ENCODE measurements at regions not wholly inside any gene's neighbourhood (a gene's known extent, or its start where the extent isn't known, plus 50 kb on each side); places are given as distances from the start of the nearest gene placed in this dataset.
"Not testable (repeated sequence)": the region's sequence is repeated elsewhere in the genome, so short reads cannot be mapped to it uniquely, and the experiment has no call there.

DNA sequence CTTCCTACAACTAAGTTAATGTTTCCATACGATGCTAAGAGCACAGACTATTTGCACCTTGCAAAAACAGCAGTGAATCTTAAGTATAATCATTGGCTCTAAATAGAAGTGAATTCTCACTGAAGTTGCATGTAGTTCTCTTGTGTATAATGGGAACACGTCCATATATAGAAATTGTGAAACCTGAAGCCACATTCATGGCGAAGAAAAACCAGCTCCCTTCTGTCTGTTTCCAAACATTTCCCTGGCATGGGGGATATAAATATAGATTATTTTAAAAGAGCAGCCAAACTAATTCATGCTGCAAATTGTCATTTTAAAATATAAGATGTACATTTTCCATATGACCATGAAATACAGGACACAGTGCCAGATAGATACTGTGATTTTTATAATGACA is 71.1 kb downstream of the TRAM1L1 start:
- DNase-seq, result no peak

DNA sequence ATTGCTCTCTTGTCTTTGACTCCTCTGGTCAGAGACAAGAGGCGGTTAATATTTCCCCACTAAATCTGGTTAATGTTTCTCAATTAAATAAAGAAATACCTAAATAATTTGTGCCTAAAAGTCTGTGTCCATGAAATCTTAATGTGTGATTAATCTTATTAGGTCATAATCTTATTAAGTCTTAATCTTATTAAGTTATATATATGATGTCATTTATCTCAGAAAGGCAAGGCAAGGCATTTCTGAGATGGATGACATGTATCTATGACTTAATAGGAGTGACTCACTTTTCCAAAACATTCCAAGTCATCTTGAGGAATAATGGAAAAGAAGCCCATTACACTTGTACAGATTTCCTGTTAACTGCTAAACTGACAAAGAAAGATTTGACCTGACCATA is 74.7 kb downstream of the TRAM1L1 start:
- DNase-seq, result no peak

DNA sequence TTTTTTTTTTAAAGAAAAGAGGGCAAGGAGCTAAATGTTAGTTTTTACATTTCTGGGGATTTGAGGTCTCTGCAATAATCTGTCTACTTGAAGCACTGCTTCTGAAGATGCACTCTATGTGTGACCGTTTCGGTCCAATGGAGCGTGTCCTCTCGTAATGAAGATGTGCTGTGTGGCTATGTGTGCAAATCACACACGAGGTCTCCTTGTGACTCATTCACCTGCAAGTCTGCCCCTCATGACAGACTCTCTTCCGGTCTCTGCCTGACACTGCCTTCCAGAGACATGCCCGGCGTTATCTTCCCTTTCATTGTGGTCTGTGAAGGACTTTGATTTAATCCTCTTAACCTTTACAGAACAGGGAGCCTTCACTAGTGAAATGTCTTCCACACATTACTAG is 84.3 kb downstream of the TRAM1L1 start:
- DNase-seq, result no peak

DNA sequence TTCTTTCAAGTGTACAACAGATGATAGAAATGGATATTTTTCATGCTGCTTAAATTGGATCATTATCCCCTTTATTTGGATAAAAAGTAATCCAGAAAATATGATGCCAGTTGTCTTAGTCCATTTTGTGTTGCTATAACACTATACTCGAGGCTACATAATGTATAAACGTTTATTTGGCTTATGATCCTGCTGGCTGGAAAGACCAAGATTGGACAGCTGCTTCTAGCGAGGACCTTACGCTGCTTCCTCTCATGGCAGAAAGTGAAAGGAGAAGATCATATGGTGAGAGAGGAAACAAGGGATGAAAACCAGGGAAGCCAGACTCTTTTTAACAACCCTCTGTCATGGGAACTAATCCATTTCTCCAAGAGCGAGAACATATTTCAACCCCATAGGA is 102.7 kb downstream of the TRAM1L1 start:
- no peak for DNase-seq

DNA sequence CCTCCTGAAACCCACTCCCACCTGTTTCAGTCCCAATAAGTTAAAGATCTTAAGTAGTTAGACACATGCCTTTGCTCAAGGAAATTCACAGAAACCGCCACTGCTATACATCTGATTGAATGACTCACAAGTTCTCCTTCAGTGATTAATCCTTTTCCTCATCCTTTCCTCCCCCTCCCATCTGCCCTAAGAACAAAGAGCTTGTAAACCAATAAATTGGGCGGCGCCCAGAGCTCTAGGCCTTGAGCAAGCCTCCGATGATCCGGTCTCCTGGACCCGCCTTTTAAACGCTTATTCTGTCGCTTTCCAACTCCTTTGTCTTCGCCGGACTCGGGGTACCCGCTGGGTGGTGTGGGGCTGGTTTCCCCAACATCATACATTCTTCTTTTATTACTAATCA is 104.9 kb downstream of the TRAM1L1 start:
- DNase-seq, result not testable (repeated sequence)

DNA sequence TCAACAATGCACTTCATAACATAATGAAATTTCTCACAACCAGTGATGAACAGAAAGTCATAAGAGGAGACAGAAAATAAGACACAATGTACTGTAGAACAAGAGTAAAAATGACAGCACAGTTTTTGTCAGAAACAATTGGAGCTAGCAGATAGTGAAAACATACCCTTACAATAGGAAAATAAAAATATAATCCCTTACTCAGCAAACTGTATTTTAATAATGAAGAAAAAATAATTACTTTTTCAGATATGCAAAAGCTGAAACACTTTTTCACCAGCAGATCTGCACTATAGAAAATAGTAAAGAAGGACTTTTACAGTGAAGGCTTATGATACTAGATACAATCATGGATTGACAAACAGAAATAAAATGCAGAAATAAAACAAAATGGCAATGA is 126.3 kb downstream of the TRAM1L1 start:
- DNase-seq, result no peak

DNA sequence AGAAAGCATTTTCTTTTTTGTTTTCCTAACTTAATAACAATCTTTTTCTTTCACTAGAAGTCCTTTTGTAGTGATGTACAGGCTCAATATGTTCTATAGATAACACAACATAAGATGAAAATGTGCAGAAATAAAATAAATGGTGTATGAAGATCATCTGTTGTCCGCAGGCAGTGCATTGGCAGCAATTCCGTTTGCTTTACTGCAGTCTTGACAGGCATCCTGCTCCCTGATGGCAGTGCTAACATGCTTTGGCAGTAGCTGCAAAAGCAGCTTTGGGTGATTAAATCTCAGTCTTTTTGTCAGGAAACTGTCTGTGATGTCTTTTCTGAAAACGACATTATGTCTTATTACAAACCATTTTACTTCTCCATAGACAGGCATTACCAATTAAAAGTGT is 131.4 kb downstream of the TRAM1L1 start:
- DNase-seq, result no peak

DNA sequence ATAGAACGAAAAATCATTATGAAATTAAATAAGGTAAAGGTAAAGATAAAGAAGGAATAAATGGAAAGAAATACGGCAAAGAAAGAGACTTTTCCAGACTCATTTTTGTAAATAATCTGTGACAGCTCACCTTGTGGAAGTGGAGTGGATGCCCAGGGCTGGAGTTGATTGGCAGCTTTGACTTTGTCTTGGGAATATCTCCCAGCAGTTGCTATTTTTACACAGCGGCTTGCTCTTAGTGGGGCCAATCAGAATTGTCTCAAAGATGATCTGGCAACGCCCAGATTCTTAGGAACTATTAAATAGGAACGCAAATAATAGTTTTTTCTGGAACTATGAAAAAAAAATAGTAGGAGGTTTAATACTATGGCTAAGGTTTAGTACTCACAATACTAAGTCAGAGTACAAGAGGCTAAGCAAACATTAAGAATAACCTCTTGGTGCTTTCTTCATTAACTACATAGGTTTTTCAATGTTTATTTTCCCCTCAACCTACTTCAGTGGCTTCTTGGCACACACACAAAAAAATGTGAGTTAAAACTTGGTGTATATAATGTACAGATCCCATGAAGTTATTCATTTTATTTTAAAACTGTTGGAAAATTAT is 132.7 kb downstream of the TRAM1L1 start:
- no peak for DNase-seq

DNA sequence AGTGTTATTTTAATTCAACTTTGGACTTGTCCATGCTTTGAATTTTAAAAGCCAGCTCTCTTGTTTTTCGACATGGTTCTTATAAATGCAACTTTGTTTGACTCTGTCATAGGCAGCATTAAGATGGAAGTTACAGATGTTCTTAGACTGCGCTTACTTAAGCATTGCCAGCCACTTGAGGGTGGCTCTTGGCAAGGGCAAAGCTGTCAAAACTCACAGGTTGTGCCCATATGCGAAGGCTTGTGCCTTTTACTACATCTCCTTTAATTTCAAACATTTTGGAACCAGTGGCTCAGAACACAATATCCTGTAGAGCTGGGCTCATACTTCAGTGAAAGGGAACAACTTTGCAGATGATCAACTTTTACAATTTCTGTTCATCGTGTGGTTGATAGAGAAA is 135.5 kb downstream of the TRAM1L1 start:
- DNase-seq, result no peak

DNA sequence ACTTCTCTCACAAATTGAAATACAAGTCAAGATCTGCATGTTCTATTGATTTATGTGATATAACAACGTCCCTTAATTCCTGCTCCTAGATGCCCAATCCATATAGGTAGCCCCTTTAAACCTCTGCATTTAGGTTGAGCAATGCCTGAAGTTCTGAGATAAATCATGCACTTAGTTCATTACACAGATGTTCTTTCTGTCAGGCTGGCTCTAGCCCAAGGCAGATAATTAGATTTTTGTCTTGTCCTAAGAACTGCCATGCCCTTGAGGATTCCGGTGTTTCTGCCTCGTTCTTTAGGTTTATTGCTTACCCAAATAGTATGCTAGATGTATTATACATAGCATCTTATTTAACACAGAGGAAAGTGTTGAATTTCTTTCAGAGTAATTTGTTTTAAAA is 143.1 kb downstream of the TRAM1L1 start:
- no peak for DNase-seq

DNA sequence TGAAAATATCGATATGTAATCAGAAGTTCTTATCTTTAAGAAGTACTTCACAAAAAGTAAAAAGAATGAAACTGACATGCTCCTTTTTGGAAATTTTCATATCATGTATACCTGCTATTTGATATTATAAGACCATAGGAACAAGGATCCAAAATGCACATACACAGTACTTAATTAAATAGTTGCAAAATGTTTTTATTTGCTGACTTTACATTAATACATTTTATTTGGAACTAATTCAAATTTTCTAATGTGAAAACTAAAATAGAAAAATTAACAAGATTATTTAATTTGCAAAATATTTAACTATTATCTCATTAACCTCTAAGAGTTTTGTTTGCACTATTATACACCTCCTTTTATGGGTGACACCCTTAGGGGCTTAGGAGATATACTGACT is 155.0 kb downstream of the TRAM1L1 start:
- DNase-seq, result no peak

DNA sequence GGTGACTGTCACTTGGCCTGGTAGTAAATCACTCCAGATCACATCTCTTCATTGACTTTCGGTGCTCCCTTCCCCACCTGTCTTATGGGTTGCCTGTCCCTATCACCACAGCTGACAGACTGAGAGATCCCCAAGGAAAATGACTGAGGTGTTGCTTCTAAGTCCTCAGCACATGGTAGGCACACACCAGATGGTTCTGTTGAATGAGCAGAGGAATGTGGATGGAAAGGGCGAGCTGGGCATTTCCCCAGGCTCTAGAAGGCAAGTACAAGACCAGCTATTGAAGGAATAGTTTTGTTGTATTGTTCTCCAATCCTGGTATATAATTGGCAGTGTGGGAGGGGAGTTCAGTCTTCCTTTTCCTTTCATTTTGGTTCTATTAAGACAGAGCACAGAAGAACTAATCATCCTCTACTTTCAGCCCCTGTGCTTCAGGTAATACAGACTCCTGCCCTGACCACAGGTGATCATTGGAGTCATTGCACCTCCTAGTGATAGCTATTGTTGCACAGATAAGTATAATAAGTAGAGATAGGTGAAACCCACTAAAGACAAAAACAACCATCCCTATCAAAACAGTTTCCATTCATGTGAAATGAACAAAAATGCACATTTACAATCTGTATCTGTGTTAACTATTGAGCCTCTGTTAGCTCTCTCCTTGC is 158.6 kb downstream of the TRAM1L1 start:
- no peak for DNase-seq

DNA sequence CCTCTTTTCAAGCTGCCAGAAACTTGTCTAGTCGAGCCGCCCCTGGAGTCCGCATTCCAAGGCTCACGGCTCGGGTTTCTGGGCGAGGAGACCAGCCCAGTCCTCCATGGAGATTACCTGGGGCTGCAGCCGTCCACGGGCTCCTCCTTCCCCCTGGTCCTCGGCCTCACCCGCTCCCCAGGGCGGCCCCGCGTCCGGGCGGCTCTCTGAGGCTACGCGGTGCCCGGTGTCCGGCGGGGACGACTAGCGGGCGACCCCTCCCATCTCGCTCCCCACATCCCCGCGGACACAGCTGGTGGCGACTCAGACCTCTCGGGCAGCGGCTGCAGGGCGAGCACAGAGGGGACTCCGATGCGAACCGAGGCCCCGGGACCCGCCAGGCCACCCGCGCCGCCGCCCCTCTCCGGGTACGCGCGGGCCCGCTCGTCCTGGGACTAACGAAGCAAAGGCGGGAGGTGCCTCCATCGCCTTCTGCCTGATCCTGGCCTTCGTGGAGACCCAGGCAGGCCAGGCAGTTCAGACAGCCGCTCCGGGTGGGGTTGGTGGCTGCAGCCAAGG is 159.4 kb downstream of the TRAM1L1 start:
- peak in 2 of 5 donors; percentile 0 to 11 for DNase-seq

DNA sequence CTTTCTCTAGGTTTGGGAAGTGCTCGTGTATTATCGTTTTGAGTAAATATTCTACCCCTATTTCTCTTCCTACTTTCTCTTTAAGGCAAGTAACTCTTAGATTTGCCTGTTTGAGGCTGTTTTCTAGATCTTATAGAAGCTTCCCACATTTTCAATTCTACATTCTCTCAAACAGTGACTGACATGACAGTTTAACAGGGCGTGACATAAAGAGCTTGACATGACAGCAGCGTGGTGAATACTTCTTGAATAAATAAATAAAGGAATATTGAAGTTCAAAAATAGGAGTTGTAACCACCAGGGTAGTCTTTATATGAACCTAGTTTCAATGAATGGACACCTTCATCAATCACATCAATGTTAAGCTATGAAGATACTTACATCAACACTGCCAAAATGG is 162.0 kb downstream of the TRAM1L1 start:
- no peak for DNase-seq

DNA sequence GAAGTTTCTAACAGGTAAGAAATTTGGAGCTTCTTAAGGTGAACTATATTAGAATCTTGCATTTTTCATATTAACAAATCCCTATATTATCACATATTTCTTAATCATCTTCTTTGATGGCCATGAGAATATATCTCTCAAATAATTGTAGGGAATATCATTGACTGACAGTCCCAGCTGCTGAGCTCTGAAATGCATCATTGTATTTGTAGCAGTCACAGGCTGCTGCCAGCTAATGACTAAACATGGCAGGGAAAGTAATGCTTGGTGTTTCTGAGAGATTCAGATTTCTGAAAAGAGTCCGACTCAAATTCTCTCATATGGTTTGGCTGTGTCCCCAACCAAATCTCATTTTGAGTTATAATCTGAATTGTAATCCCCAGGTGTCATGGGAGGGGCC is 171.9 kb downstream of the TRAM1L1 start:
- DNase-seq, result no peak

DNA sequence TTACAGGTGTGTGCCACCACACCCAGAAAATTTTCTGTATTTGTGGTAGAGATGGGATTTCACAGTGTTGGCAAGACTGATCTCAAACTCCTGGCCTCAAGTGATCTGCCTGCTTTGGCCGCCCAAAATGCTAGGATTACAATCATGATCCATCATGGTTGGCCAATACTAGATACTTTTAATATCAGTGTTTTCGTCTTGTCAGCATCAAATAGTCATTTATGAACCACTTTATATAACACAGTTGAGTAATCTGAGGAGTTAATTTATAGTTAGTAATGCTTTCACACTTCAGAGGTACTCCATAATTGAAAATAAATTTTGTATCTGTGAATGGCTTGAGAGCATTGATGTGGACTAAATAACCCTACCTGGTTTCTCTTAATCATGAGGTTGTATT is 178.6 kb downstream of the TRAM1L1 start:
- DNase-seq, result no peak

DNA sequence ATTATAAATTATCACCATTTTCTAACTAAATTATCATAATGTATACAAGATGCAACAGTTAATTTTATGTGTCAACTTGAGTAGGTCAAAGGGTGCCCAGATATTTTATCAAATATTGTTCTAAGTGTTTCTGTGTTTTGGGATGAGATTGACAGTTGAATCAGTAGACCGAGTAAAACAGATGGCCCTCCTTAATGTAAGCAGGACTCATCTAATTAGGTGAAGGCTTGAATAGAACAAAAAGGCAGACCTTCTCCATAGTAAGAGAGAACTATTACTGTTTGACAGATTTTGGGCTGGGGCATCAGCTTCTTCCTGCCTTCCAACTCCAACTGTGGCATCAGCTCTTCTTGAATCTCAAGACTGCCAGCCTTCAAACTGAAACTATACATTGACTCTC is 185.8 kb downstream of the TRAM1L1 start:
- no peak for DNase-seq

DNA sequence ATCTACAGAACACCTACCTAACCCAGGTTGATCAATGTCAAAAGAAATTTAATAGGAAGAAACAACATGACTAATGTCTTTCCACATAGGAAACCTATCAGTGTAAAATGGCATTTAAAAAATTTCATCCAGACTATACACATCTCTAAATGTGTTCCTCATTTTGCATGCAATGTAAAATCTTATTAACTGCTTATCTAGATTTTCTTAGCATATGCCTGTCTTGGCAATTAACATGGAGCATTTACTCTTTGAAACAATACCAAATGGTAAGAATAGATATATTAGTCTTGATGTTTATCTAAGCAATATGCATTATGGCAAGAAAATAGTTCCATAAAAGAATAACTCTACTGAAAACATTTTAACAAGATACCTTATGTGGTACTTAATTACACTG is 199.8 kb downstream of the TRAM1L1 start:
- DNase-seq, result no peak

DNA sequence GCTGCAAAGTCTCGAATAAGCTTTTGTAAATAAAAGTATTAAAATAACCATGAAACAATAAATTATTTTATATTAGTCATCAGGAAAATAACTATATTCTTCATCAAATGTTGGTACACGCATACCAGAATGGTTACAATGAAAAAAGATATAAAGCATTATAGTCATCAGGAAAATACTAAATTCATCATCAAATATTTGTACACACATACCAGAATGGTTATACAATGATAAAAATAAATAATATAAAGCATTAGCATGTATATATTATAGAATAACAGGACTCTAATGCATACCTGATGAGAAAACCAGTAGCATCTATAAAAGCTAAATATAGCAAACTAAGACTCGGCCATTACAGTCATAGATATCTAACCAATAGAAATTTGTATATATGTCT is 202.9 kb downstream of the TRAM1L1 start:
- DNase-seq, result no peak

DNA sequence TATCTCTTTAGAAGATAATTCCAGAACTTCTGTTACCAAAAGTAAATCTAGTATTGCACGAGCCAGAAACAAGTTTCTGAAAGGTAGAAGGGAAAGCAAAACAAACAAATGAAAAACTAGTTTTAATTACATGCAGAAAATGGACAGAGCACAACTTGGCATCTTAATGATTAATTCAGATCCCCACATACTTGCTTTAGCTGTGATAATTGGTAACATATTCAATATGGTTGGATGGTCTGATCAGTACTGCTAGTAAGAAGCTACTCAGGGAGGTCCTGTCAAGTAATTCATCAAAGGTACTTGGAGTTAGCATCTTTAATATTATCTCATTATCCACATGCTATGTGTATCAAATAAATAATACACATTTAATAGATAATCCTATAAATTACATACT is 204.3 kb downstream of the TRAM1L1 start:
- no peak for DNase-seq

DNA sequence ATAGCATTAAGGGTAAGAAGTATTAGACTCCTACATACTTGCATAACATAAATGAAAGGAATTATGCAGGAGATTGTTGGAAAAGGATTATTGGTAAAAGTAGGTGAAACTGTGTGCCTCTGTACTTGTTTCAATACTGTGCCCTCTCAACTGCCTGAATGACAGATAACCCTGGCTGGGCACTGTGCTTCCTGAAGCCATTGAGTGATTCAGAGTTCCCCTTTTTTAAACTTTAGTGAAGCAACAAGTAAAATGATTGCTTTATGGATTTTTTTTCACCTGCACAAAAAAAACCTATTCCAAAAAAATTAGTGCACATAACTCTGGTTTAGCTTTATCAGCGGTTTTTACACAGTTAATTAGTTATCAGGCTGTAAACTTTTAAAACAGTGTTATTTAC is 204.8 kb downstream of the TRAM1L1 start:
- no peak for DNase-seq

DNA sequence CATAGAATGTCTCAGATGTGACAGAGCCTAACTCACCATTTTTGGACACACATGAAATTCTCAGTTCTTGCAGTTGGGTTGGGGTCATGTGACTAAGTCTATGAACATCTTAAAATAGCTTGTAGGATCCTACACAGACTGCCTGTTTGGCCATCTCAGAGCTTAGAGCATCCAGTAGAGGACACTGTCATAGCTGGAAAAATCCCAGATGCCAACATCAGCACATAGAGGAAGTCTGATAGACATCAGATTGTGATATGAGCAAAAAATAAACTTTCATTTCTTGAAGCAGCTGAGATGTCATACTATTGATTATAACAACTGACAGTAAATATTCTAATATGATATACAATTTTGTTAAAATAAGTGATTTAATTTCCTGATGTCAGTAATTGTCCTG is 207.1 kb downstream of the TRAM1L1 start:
- DNase-seq, result no peak

DNA sequence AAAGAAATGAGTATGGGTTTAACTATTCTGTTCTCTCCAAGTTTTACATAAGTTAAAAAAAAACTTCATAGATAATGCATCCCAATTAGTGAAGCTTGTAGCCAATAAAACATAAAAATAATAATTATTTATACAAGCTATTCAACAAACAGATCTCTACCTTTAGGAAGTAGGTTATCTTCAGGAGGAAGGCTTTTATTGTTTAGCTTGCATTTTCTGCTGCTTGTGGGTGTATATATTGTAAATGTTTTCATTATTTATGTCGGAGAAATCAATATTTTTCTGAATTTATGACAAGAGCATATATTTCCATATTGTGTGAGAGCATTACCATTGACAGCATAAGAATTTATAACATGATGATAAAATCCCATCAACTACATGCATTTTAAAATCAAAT is 208.3 kb downstream of the TRAM1L1 start:
- no peak for DNase-seq

DNA sequence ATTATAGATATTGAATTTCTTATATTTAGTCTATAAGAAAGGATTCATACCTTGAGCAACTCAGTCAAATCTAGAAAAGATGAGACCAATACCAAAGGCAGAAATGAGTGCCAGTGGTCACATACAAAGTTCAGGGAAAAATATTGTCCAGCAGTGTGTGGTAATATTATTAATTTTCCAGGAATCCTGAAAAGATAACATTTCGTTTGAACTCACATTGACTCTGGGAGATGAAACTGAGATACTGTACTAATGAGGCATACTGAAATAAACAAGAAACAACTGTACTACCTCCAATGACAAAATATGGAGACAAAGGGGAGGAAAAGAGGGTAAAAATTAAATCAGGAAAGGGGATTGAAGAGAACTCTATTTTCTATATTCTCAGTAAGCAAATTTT is 212.4 kb downstream of the TRAM1L1 start:
- DNase-seq, result no peak

DNA sequence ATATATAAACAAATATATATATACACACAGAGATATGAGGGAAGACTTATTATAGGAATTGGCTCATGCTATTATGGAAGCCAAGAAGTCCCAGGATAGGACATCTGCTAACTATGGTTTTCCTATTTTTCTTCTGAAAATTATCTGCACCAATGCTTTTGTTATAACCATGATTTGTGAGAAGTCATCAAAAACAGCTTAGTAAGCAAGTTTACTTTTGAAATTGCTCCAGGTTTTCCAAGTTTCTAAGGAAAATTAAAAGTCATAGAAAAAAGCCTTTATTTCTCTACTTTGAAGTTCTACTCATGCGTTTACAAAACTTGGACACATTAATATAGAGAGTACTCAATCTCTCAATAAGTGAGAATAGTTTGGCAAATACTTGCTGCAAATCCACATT is 213.1 kb downstream of the TRAM1L1 start:
- no peak for DNase-seq
